GM21447 (cell line): ENCODE measurements at regions not wholly inside any gene's neighbourhood (a gene's known extent, or its start where the extent isn't known, plus 50 kb on each side); places are given as distances from the start of the nearest gene placed in this dataset.
"Not testable (repeated sequence)": the region's sequence is repeated elsewhere in the genome, so short reads cannot be mapped to it uniquely, and the experiment has no call there.

Experiments
- ATAC-seq: cut with Tn5 transposase; IDR thresholded peaks from one replicate; pipeline ENCODE4 v1.9.1; 2021; ENCODE audit not compliant: unreplicated experiment

DNA sequence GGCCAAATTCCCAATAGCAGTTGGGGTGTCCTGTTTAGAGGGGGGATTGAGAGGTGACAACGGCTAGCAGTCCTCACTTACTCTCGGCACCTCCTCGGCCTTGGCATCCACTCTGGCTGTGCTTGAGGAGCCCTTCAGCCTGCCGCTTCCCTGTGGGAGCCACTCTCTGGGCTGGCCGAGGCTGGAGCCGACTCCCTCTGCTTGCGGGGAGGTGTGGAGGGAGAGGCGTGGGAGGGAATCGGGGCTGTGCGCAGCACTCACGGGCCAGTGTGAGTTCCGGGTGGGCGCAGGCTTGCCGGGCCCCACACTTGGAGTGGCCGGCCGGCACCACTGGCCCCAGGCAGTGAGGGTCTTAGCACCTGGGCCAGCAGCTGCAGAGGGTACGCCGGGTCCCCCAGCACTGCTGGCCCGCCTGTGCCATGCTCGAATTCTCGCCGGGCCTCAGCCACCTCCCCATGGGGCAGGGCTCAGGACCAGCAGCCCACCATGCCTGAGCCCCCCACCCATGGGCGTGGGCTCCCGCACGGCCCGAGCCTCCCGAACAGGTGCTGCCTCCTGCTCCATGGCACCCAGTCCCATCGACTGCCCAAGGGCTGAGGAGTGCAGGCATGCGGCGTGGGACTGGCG is 705.9 kb upstream of the ZNF804A start:
- ATAC-seq, result no peak

DNA sequence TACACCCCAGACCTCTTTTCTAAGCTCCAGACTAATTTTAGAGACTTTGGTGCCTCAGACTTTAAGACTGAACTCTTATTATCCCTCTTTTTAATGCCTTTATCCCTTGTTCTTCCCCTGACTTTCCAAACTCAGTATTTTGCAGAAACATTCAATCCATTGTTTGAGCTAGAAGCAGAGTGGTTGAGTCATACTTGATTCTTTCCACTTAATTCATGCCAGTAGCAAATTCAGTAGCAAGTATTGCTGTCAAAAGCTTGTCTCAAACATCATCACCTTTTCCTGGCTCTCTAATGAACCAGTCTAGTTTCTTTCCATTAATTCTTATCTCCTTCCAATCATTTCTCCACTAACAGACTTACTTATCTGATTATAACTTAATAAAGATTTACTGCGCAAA is 699.7 kb upstream of the ZNF804A start:
- ATAC-seq, result no peak

DNA sequence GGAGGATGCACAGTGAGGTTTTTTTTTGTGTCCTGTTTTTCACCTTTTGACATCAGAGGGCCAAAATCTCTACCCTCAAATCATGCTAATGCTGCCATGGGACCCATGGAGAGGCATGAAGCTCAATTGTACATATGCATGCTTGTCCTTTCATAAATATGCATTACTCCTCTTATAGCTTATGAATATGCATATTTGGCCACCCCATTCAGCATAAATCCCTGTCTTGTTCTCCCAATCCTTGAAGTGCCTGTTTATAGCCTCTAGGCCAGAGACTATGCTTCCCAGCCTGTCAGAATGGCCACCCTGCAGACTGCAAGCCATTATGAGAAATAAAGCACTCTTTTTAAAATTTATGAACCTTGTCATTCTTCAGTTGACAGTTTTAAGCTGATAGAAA is 696.4 kb upstream of the ZNF804A start:
- ATAC-seq, result no peak

DNA sequence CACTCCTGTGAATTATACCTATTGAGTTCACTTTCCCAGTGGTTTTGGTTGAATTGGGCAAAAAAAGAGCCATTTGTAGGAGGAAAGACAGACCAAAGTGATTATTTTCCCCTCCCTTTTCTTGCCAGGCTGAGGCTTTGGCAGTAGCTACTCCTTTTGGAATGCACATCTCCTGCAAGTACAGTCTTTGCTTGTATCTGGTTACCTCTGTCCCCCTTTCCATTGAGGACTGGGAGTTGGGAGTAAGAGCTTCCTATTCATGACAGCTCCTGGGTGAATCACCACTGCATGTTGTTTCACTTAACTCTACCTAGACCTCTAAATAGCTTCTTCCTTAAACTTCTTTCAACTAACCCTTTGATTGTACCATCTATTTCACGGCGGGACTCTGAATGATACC is 695.3 kb upstream of the ZNF804A start:
- ATAC-seq, result no peak

DNA sequence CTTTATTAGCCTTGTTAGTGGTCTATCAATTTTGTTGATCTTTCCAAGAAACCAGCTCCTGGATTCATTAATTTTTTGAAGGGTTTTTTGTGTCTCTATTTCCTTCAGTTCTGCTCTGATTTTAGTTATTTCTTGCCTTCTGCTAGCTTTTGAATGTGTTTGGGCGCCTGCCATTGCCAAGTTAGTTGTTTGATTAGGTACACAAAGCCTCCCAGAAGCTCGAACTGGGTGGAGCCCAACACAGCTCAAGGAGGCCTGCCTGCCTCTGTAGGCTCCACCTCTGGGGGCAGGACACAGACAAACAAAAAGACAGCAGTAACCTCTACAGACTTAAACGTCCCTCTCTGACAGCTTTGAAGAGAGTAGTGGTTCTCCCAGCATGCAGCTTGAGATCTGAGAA is 682.3 kb upstream of the ZNF804A start:
- not testable (repeated sequence) for ATAC-seq

DNA sequence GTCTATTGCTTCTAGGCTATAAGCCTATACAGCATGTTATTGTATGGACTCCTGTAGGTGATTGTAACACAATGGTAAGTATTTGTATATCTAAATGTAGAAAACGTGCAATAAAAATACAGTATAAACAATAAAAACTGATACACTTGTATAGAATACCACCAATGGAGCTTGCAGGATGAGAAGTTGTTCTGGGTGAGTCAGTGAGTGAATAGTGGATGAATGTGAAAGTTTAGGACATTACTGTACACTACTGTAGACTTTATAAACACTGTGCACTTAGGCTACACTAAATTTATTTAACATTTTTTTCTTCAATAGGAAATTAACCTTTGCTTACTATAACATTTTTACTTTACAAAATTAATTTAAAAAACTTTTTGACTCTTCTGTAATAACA is 679.2 kb upstream of the ZNF804A start:
- ATAC-seq, result no peak

DNA sequence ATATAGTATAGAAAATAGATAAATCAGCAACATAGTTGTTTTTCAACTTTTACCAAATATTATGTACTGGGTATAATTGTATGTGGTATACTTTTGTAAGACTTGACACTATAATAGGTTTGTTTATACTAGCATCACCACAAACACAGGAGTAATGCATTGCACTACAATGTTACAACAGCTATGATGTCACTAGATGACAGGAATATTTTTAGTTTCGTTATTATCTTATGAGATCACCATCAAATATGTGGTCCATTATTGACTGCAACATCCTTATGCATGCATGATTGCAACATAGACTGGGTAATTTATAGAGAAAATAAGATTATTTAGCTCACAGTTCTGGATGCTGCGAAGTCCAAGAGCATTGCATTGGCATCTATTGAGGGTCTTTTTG is 678.4 kb upstream of the ZNF804A start:
- no peak for ATAC-seq

DNA sequence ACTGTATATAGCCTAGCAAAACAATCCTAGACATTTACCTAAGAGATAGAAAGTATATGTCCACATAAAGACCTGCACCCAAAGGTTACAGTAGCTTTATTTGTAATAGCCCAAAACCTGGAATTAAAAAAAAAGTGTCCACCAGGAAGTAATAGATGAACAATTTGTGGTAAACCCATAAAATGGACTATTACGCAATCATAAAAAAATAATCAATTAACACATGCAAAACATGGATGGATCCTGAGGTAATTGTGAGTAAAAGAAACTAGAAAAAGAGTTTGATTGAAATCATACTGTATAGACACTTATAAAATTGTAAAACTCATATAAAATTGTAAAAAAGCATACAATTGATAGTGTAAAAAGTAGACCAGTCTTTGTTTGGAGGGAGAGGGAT is 673.0 kb upstream of the ZNF804A start:
- no peak for ATAC-seq

DNA sequence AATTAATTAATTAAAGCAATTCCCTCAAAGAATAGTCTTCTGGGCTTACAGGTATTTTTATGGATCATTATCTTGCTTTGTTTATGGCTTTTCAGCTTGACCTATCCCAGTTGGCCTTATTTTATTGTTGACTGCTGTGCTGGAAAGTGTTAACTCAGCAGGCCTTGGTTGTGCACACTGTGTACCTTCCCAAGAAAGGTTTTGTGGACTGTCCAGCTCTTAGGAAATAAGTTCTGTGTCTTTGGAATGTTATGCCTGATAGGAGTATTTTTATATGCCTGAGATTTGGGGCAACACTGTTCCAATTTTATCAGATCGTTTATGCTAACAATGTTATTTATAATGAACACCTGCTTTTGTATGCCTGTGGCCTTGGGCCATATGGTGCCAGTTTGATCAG is 671.9 kb upstream of the ZNF804A start:
- ATAC-seq, result no peak

DNA sequence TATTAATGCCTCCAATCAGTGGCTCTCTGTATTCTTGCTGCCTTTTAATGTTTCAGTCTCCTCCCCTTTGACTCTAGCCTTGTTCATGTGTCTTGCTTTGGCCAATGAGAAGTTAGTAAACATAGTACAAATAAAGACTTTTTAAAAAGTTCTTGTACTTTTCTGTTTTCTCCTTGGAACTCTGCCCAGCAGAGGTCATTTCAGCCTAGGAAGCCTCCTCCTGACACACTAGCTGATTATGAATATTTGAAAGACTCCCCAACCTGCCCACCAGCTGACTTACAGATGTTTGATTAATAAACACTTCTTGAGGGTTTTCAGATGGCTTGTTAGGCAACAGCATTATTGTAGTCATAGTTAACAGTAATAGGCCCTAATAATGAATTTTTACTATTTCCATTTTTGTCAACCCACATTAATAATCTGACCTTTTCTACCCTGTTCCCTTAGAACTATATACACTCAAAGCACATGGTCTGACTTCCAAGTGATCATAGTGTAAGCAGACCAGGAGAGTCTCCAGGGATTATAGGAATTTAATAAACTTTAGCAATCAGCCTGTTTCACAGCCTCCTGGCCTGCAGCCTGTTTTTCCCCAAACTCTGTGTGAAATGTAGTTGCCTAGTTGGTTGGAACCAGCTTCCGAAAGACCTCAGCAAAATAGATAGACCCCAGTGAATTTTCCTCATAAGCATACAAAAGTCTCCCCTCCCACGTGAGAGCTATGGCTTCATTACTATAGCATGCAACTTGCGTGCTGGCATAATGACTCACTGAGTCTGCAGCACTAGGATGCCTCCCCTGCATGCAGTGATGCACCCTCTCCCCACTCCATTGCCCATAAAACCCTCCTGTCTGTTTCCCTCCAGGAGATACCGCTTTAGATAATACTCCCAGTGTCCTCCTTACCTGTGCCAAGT is 670.7 kb upstream of the ZNF804A start:
- no peak for ATAC-seq

DNA sequence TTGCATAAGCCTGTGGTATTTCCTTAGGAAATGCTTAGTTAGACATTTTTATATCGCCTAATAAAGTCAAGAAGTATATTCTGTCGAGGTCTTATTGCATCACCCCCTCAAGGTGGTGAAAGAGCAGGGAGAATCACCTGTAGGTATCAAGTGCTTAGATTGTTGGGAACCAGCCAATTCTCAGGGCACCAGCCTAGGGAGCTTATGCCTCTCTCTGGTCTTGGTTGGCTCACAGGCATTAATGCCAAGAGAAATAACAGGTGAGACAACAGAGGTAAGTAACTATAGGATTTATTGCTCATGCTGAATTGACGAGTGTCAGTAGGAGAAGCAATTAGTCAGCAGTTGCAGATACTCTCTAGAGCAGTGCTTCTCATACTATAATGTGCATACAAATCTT is 663.3 kb upstream of the ZNF804A start:
- no peak for ATAC-seq

DNA sequence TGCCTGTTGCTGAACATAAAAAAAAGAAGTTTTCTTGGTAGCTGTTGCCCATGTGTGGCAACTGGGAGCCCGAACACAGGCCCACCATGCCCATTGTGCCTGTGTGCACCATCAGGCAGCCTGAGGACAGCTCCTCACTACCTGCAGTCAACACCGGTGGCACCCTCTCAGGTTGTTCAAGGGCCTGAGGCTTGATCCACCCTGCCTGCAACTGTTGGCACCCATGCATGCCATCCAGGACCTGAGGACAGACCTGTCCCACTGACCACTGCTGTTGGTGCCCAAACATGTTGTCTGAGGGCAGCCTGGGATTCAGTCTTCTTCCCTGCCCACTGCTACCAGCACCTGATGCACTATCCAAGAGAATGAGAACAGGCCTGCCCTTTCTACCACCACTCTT is 661.1 kb upstream of the ZNF804A start:
- no peak for ATAC-seq

DNA sequence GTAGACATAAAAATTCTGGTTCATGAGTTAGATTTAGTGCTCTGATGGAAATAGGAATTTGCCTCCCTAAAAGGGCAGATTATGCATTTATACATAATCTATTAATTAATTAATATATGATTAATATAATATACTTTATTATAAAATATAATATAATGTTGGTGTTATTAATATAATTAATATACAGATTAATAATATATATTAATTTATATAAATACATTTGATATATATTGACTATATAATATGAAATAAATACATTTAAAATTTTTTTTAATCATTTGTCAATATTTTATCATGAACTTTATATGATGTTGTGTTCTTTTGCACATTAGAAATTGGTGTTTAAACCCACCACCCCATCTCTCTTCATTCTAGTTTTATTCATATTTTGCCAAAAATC is 652.1 kb upstream of the ZNF804A start:
- ATAC-seq, result no peak

DNA sequence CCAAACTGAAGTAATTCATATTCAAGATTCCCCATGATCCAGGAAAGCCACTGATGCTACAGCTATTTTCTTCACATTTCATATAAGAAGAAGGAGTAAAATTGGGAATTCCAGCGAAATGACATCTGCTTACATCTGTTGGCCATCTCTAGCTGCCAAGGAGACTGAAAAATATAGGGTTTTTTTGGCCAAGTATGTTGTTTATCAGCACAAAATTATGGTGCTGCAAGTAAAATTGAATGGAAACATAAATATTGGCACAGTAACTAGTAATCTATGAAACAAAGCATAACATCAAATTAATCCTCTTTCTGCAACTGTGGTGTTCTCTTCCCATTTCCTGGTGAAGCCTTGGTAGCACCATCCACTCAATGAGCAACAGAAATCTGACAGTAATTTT is 649.5 kb upstream of the ZNF804A start:
- no peak for ATAC-seq

DNA sequence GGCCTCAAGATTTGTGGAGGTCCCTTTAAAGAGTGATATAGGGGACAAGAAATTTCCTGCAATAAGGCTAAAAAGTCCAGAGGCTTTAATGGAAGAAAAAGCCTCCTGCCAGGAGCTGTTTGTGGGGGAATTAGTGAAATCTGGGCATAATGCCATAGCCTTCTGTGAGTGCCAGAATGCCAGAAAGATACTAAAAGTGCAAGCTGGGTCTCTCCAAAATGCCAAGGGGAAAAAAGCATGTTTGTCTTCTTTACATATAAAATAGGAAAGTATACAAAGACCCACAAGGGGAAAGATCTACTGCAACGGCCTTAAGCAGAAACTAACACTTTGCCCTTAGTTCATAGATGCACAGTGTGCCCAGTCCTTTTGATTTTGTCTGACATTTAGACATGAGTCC is 647.7 kb upstream of the ZNF804A start:
- no peak for ATAC-seq

DNA sequence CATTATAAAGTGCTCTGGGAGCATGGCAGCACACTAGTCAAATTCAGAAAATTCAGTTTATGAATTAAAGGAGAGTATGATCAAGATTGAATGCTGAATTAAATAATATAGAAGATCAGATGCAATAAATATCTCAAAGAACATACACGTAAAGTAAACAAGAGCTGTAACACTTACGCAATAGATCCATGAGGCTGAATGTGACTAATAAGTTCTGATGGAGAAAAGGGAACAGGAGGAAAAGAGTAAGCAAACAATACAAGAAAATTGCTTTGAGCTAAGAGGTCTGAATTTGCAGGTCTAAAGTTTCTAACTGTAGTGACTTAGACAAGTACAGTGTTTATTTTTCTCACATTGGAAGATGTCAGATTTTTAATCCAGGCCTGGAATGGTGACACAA is 646.7 kb upstream of the ZNF804A start:
- ATAC-seq, result no peak

DNA sequence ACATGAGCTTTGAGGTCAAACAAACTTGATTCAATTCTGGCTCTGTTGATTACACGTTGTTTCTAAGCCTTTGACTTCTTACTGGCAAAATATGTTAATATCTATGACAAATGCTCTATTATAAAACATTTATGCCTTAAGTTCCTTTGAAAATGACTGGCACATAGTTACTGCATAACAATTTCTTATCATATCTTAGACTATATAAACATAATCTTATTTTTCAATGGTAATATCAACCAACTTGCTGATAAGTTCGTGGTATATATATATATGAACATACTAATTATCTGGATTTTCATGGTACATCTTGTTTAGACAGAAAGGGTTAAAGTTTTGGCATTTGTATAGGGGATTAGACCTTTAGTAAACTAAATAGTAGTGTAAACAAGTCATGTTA is 645.6 kb upstream of the ZNF804A start:
- no peak for ATAC-seq

DNA sequence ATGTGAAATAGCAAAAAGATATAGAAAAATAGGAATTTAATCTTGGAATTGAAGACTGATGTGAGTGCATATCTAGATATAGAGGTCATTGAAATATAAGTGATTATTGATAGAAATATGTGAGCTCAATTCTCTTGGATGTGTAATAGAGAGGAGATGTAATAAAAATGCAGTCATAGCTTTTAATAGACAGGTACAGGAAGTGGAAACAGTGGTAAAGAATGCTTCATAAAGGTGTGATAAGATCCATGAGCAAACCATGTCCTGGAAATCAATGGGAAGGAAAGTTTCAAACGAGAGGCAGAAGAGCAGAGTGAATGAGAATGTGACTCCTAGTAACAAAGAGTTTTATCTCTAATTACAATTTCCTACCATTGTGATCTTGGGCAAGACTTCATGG is 634.7 kb upstream of the ZNF804A start:
- no peak for ATAC-seq

DNA sequence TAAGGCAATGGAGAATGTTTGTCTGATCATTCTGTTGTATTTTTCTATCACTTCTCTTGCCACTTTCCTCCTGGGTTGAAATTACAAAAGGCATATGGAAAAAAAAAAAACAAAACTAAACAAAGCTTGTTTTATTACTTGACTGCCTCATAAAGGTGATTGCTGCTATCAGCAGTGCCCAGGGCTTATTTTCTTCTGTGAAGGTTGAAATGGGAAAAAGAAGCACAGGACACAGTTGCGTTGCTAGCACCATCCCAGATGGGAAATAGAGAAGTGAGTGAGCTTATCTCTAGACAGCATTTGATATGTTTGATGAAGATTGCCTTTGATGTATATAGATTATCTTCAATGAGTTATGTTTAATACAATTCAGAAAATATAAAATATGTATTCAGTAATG is 633.8 kb upstream of the ZNF804A start:
- no peak for ATAC-seq

DNA sequence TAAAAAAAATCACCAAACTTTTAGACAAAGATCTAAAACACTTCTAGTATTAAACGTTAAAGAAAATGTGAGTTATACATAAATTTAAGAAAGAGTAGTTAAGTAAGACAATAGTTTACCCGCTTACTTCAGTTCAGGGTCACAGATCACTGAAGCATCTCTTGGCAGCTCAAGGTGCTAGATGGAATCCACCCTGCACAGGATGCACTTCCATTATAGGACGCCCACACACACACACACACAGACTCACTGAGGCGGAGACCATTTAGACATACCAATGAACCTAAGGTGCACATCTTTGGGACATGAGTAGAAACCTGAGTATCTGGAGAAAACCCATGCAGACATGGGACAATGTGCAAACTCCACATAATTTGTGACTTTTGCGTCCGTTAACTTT is 630.6 kb upstream of the ZNF804A start:
- ATAC-seq, result no peak

DNA sequence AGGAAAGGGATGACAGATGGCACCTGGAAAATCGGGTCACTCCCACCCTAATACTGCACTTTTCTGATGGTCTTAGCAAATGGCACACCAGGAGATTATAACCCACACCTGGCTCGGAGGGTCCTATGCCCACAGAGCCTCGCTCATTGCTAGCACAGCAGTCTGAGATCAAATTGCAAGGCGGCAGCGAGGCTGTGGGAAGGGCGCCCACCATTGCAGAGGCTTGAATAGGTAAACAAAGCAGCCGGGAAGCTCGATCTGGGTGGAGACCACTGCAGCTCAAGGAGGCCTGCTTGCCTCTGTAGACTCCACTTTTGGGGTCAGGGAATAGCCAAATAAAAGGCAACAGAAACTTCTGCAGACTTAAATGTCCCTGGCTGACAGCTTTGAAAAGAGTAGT is 622.7 kb upstream of the ZNF804A start:
- not testable (repeated sequence) for ATAC-seq

DNA sequence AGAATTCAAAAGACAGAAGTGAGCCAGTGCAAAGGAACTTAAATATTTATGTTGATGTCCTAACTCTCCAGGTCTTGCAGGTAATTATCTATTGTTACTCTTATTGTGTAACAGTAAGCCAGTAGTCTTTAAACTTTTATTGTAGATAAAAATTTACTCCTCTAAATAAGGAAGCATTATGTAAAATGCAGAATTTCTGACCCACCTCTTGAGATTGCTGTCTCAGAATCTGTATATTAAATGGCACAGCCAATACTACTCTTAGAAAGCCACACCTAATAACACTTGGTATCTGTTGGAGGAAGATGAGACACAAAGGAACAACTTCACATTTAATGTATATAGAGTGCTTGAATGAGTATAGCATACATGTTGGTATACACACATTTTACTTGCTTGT is 613.5 kb upstream of the ZNF804A start:
- ATAC-seq, result no peak

DNA sequence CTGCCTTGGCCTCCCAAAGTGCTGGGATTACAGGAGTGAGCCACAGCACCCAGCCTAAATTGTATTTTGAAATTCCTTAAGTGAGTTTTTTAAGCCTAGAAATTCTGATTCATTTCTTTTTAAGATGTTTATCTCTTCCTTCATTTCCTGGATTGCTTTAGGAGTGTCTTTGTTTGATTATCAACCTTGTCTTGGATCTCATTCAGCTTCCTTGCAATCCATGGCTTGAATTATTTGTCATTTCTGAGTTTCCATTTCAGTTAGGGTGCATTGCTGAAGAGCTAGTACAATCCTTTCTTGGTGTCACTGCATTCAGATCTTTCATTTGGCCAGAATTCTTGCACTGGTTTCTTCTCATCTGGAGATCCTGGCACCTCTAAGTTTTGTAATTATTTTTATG is 606.4 kb upstream of the ZNF804A start:
- no peak for ATAC-seq
